GM12878 (cell line): ENCODE measurements at regions not wholly inside any gene's neighbourhood (a gene's known extent, or its start where the extent isn't known, plus 50 kb on each side); places are given as distances from the start of the nearest gene placed in this dataset.

Experiments
- ATAC-seq: fragments of 200-7000 bp; cut with Tn5 transposase; 3 replicates; pipeline ENCODE4 v1.9.1; 2020; ENCODE audit warnings: mild to moderate bottlenecking, moderate library complexity
- BruUV-seq: library from RNA; stranded (reverse); fragments of 400-500 nt; replicated peaks from 2 replicates; lab custom pipeline; 2021; lab: Mats Ljungman, UMichigan
- CTCF ChIA-PET: fragments of 300-600 bp; sonication (Branson Sonifier 250); formaldehyde crosslinking; extraction: SDS; loops from one replicate; lab custom pipeline; 2021; ENCODE audit warnings: inconsistent platforms; lab: Yijun Ruan, JAX
- POLR2A ChIA-PET: fragments of 350-600 bp; formaldehyde crosslinking; extraction: SDS; loops from one replicate; lab custom pipeline; 2021; ENCODE audit warnings: inconsistent platforms; lab: Charles Lee
- RAD21 ChIA-PET: fragments of 300-600 bp; sonication (Branson Sonifier 250); formaldehyde crosslinking; loops from one replicate; lab custom pipeline; 2023; ENCODE audit warnings: antibody characterized with exemption; ENCODE audit not compliant: unreplicated experiment; lab: Charles Lee
- SMC1A ChIA-PET: fragments of 300-600 bp; sonication (Branson Sonifier 250); formaldehyde crosslinking; loops from one replicate; lab custom pipeline; 2023; ENCODE audit not compliant: unreplicated experiment, uncharacterized antibody; lab: Charles Lee
- DNase-seq: peaks from one replicate; pipeline ENCODE4 v3.0.0-alpha.2; 2011; ENCODE audit warnings: low read depth, low spot score
- FAIRE-seq: peaks from 3 replicates; lab custom pipeline; 2011; peaks lifted over from hg19 to GRCh38; lab: Jason Lieb, UNC
- H2AFZ ChIP-seq: 2 replicates; pipeline ENCODE4 v1.6.0; 2011; ENCODE audit warnings: low read depth, low read length, control low read depth; ENCODE audit not compliant: control insufficient read depth
- H3K27ac ChIP-seq: 2 replicates; pipeline ENCODE4 v1.5.1; 2011; ENCODE audit warnings: control low read depth; ENCODE audit not compliant: control insufficient read depth, insufficient read depth
- H3K27me3 ChIP-seq, 2 experiments: replicated peaks in 1 of 2; 2 replicates each; pipeline versions ENCODE4 v1.6.0 to v1.6.1; 2011; ENCODE audit warnings: low read length in 1 of 2; ENCODE audit not compliant: control insufficient read depth in 2 of 2, insufficient read depth in 2 of 2
- H3K36me3 ChIP-seq, 2 experiments: 2 replicates each; pipeline ENCODE4 v1.5.1; 2011; ENCODE audit warnings: low read length in 1 of 2; ENCODE audit not compliant: control insufficient read depth in 2 of 2, insufficient read depth in 2 of 2
- H3K4me1 ChIP-seq: 2 replicates; pipeline ENCODE4 v1.6.1; 2011; ENCODE audit warnings: mild to moderate bottlenecking, low read length, moderate library complexity, mixed read lengths; ENCODE audit not compliant: control insufficient read depth, insufficient read depth
- H3K4me2 ChIP-seq: 2 replicates; pipeline ENCODE4 v1.6.0; 2011; ENCODE audit warnings: control low read depth; ENCODE audit not compliant: control insufficient read depth, insufficient read depth
- H3K4me3 ChIP-seq: fragments of 200-600 bp; sonication (generic); 2 replicates; pipeline ENCODE4 v1.5.1; 2016
- H3K79me2 ChIP-seq: 2 replicates; pipeline ENCODE4 v1.6.0; 2011; ENCODE audit warnings: low read length; ENCODE audit not compliant: control insufficient read depth, insufficient read depth
- H3K9ac ChIP-seq: 2 replicates; pipeline ENCODE4 v1.8.0; 2011; ENCODE audit warnings: low read length, control low read depth, mixed read lengths; ENCODE audit not compliant: control insufficient read depth, insufficient read depth
- H3K9me3 ChIP-seq: replicated peaks from 3 replicates; pipeline ENCODE4 v1.5.1; 2011; ENCODE audit warnings: mild to moderate bottlenecking, low read length; ENCODE audit not compliant: control insufficient read depth, insufficient read depth
- H4K20me1 ChIP-seq: 2 replicates; pipeline ENCODE4 v1.6.0; 2011; ENCODE audit not compliant: control insufficient read depth, insufficient read depth
- MTA3 ChIP-seq: IDR thresholded peaks from 2 replicates; pipeline ENCODE4 v1.6.1; 2012; ENCODE audit warnings: low read length, inconsistent platforms, borderline replicate concordance
- NR2C2 ChIP-seq: IDR thresholded peaks from 2 replicates; pipeline ENCODE4 v1.6.1; 2011; ENCODE audit warnings: borderline replicate concordance, low read depth; ENCODE audit not compliant: control insufficient read depth, insufficient read length
- STAT3 ChIP-seq: IDR thresholded peaks from 2 replicates; pipeline ENCODE4 v1.6.1; 2011; ENCODE audit warnings: low read depth, low read length, improper control_type of control experiment
- WGBS: methylation state at CpG from one replicate; pipeline ENCODE4 v1.1.6; 2016; ENCODE audit warnings: low lambda C conversion rate; ENCODE audit not compliant: insufficient replicate concordance, insufficient coverage; ENCODE audit errors: missing lambda C conversion rate; 5-methylcytosine and 5-hydroxymethylcytosine counted together
- in situ Hi-C: fragments of 300-500 bp; cut with MboI; formaldehyde crosslinking; loops from 9 replicates; pipeline ENCODE4 v1.14.3; 2018; ENCODE audit warnings: mixed read lengths
- intact Hi-C: fragments of 100-400 bp; cut with micrococcal nuclease; formaldehyde crosslinking; loops from one replicate; pipeline ENCODE4 v1.14.2; 2022; ENCODE audit not compliant: unreplicated experiment
- TF ChIP-seq, protein P1 (sequence below): fragments of 450-650 bp; formaldehyde crosslinking; IDR thresholded peaks from 2 replicates; pipeline ENCODE4 v1.4.0; 2020; ENCODE audit warnings: mild to moderate bottlenecking, moderate library complexity
- TF ChIP-seq, protein P2 (sequence below): fragments of 450-650 bp; IDR thresholded peaks from 2 replicates; pipeline ENCODE4 v1.6.1; 2016; ENCODE audit warnings: mild to moderate bottlenecking, moderate library complexity, borderline replicate concordance
- TF ChIP-seq, protein P3 (sequence below): IDR thresholded peaks from 2 replicates; pipeline ENCODE4 v1.6.1; 2011; ENCODE audit warnings: low read depth, mild to moderate bottlenecking, low read length, moderate library complexity, borderline replicate concordance; ENCODE audit errors: extremely low read depth
- TF ChIP-seq, protein P4 (sequence below): fragments of 450-650 bp; IDR thresholded peaks from 2 replicates; pipeline ENCODE4 v1.6.1; 2017; ENCODE audit warnings: mild to moderate bottlenecking, moderate library complexity

DNA sequence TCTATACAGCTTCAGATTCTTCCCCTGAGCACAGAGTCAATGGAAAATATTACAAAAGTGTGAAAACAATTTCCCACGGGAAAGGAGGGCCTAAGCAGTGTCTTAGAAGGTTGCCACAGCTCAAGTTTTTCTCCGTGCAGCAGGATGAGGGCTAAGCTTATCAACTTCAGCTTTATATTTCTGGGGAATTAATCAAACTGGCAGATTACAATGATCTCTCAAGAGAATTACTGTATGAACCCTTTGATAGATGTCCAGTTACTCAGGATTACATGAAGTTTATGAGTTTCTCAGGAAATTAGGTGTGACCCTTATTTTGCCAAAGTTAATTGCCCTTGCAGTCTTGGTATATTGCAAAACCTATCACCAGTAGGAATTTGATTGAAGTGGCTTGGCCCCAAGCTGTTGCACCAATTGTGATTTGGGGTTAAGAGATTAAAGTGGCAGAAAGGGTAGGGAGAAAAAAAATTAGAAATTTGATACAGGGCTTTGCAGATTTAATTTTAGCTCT, 298.4 kb downstream of the MAP2K6 start (continued):
- TF ChIP-seq, protein P1, sequence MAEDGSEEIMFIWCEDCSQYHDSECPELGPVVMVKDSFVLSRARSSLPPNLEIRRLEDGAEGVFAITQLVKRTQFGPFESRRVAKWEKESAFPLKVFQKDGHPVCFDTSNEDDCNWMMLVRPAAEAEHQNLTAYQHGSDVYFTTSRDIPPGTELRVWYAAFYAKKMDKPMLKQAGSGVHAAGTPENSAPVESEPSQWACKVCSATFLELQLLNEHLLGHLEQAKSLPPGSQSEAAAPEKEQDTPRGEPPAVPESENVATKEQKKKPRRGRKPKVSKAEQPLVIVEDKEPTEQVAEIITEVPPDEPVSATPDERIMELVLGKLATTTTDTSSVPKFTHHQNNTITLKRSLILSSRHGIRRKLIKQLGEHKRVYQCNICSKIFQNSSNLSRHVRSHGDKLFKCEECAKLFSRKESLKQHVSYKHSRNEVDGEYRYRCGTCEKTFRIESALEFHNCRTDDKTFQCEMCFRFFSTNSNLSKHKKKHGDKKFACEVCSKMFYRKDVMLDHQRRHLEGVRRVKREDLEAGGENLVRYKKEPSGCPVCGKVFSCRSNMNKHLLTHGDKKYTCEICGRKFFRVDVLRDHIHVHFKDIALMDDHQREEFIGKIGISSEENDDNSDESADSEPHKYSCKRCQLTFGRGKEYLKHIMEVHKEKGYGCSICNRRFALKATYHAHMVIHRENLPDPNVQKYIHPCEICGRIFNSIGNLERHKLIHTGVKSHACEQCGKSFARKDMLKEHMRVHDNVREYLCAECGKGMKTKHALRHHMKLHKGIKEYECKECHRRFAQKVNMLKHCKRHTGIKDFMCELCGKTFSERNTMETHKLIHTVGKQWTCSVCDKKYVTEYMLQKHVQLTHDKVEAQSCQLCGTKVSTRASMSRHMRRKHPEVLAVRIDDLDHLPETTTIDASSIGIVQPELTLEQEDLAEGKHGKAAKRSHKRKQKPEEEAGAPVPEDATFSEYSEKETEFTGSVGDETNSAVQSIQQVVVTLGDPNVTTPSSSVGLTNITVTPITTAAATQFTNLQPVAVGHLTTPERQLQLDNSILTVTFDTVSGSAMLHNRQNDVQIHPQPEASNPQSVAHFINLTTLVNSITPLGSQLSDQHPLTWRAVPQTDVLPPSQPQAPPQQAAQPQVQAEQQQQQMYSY (CRISPR knock-in tag), result no peak
- TF ChIP-seq, protein P2, sequence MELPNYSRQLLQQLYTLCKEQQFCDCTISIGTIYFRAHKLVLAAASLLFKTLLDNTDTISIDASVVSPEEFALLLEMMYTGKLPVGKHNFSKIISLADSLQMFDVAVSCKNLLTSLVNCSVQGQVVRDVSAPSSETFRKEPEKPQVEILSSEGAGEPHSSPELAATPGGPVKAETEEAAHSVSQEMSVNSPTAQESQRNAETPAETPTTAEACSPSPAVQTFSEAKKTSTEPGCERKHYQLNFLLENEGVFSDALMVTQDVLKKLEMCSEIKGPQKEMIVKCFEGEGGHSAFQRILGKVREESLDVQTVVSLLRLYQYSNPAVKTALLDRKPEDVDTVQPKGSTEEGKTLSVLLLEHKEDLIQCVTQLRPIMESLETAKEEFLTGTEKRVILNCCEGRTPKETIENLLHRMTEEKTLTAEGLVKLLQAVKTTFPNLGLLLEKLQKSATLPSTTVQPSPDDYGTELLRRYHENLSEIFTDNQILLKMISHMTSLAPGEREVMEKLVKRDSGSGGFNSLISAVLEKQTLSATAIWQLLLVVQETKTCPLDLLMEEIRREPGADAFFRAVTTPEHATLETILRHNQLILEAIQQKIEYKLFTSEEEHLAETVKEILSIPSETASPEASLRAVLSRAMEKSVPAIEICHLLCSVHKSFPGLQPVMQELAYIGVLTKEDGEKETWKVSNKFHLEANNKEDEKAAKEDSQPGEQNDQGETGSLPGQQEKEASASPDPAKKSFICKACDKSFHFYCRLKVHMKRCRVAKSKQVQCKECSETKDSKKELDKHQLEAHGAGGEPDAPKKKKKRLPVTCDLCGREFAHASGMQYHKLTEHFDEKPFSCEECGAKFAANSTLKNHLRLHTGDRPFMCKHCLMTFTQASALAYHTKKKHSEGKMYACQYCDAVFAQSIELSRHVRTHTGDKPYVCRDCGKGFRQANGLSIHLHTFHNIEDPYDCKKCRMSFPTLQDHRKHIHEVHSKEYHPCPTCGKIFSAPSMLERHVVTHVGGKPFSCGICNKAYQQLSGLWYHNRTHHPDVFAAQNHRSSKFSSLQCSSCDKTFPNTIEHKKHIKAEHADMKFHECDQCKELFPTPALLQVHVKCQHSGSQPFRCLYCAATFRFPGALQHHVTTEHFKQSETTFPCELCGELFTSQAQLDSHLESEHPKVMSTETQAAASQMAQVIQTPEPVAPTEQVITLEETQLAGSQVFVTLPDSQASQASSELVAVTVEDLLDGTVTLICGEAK, result no peak

DNA sequence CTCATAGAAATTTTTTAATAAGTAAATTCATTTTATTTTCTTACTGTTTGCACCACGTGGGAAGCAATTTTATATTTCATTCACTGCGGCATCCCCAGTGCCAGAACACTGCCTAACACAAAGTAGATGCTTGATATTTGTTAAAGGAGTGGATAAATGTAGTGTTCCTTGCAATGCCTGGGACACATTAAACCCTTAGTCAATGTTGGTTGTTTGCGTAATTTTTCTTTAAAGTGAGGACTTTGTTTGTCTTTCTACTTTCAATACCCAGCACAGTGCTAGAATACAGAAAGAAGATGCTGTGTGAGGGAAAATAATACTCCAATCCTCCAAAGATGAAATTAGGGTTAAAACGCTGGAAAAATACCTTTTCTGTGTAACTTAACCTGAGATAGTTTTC, 299.3 kb downstream of the MAP2K6 start:
- in situ Hi-C loops, result no loop called here
- no peak overlapping the region for H2AFZ ChIP-seq
- H3K9me3 ChIP-seq, result no peaks in the 10 kb centered on the region
- intact Hi-C loops, result no loop called here
- H3K4me2 ChIP-seq, result no peak overlapping the region
- 42% methylated on average over 4 of the region's 4 CpGs for WGBS
- SMC1A ChIA-PET, result no interaction called here
- CTCF ChIA-PET, result interaction anchor here (1.2 kb wide), 1 partner anchor 38 kb away, joined by 3 read pairs; no protein-coding TSS in a partner anchor
- no peak for ATAC-seq
- no peaks in the 10 kb centered on the region for H3K27me3 ChIP-seq
- no TSS peak for BruUV-seq
- no peak overlapping the region for H3K27ac ChIP-seq
- no peak for DNase-seq
- no peaks in the 10 kb centered on the region for H4K20me1 ChIP-seq
- no peaks in the 10 kb centered on the region for H3K36me3 ChIP-seq
- no peak overlapping the region for H3K9ac ChIP-seq
- H3K79me2 ChIP-seq, result no peaks in the 10 kb centered on the region
- RAD21 ChIA-PET, result no interaction called here
- FAIRE-seq, result no peak
- no peaks in the 10 kb centered on the region for H3K4me1 ChIP-seq
- POLR2A ChIA-PET, result no interaction called here
- no peak overlapping the region for H3K4me3 ChIP-seq
- TF ChIP-seq, protein P3, sequence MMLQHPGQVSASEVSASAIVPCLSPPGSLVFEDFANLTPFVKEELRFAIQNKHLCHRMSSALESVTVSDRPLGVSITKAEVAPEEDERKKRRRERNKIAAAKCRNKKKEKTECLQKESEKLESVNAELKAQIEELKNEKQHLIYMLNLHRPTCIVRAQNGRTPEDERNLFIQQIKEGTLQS, result no peak
- TF ChIP-seq MTA3 (no peak), STAT3 (no peak), NR2C2 (no peak)
- TF ChIP-seq, protein P4, sequence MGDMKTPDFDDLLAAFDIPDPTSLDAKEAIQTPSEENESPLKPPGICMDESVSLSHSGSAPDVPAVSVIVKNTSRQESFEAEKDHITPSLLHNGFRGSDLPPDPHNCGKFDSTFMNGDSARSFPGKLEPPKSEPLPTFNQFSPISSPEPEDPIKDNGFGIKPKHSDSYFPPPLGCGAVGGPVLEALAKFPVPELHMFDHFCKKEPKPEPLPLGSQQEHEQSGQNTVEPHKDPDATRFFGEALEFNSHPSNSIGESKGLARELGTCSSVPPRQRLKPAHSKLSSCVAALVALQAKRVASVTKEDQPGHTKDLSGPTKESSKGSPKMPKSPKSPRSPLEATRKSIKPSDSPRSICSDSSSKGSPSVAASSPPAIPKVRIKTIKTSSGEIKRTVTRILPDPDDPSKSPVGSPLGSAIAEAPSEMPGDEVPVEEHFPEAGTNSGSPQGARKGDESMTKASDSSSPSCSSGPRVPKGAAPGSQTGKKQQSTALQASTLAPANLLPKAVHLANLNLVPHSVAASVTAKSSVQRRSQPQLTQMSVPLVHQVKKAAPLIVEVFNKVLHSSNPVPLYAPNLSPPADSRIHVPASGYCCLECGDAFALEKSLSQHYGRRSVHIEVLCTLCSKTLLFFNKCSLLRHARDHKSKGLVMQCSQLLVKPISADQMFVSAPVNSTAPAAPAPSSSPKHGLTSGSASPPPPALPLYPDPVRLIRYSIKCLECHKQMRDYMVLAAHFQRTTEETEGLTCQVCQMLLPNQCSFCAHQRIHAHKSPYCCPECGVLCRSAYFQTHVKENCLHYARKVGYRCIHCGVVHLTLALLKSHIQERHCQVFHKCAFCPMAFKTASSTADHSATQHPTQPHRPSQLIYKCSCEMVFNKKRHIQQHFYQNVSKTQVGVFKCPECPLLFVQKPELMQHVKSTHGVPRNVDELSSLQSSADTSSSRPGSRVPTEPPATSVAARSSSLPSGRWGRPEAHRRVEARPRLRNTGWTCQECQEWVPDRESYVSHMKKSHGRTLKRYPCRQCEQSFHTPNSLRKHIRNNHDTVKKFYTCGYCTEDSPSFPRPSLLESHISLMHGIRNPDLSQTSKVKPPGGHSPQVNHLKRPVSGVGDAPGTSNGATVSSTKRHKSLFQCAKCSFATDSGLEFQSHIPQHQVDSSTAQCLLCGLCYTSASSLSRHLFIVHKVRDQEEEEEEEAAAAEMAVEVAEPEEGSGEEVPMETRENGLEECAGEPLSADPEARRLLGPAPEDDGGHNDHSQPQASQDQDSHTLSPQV, result no peak
